ENCODE measurements at regions not wholly inside any gene's neighbourhood (a gene's known extent, or its start where the extent isn't known, plus 50 kb on each side); places are given as distances from the start of the nearest gene placed in this dataset.

- H3K4me2 ChIP-seq, result no peak overlapping the region
- H3K27me3 ChIP-seq (ENCODE audit: insufficient read depth), result no peaks in the 10 kb centered on the region
- H4K20me1 ChIP-seq (ENCODE audit: insufficient read depth), result no peaks in the 10 kb centered on the region
- no peaks in the 10 kb centered on the region for H3K36me3 ChIP-seq (replicated peaks in 1 of 2; ENCODE audit: control insufficient read depth in 1 of 2, insufficient read depth in 2 of 2, low read length in 1 of 2)
- H3F3A ChIP-seq (replicated peaks; ENCODE audit: insufficient read depth), result no peaks in the 10 kb centered on the region
- no peak overlapping the region for H3K4me3 ChIP-seq (ENCODE audit: low read depth in 2 of 2, low read length in 1 of 2)
- no peaks in the 10 kb centered on the region; a peak in 1 of 4 replicates for H3K4me1 ChIP-seq (ENCODE audit: control insufficient read depth in 1 of 2, insufficient read depth in 2 of 2, low read depth in 1 of 2, low read length in 1 of 2)
- TF ChIP-seq RXRA (IDR thresholded peaks at IDR 0.05; ENCODE audit: borderline replicate concordance, low read depth) (no peak), CTCF (IDR thresholded peaks at IDR 0.05) (no peak), NRF1 (IDR thresholded peaks at IDR 0.05; ENCODE audit: low read depth, low read length) (no peak), MAX (IDR thresholded peaks at IDR 0.05; ENCODE audit: low read depth) (no peak), EZH2phosphoT487 (IDR thresholded peaks at IDR 0.05; ENCODE audit: borderline replicate concordance, low read depth) (no peak), TAF1 (IDR thresholded peaks at IDR 0.05; ENCODE audit: borderline replicate concordance, low read depth, low read length) (no peak), YY1 (IDR thresholded peaks at IDR 0.05; ENCODE audit: low read depth) (no peak), RFX5 (IDR thresholded peaks at IDR 0.05; ENCODE audit: low read length) (no peak), CHD2 (IDR thresholded peaks at IDR 0.05; ENCODE audit: low read length, partially characterized antibody) (no peak), SMC3 (IDR thresholded peaks at IDR 0.05; ENCODE audit: low read depth, low read length) (no peak), SIN3A (IDR thresholded peaks at IDR 0.05; ENCODE audit: borderline replicate concordance, low read depth, low read length) (no peak), MXI1 (IDR thresholded peaks at IDR 0.05; ENCODE audit: low read depth, low read length) (no peak), PBX3 (IDR thresholded peaks at IDR 0.05) (no peak), TEAD4 (IDR thresholded peaks at IDR 0.05; ENCODE audit: borderline replicate concordance, insufficient read depth) (no peak), RAD21 (IDR thresholded peaks at IDR 0.05; ENCODE audit: low read length) (no peak), USF2 (IDR thresholded peaks at IDR 0.05; ENCODE audit: borderline replicate concordance, low read depth, low read length) (no peak), FOXJ3 (CRISPR knock-in tag; IDR thresholded peaks at IDR 0.05) (no peak)
- ChIA-PET CTCF (no interaction called here), POLR2A (no interaction called here)
- no peaks in the 10 kb centered on the region for H3K9me2 ChIP-seq
- H3K9ac ChIP-seq, result no peak overlapping the region
- DNase-seq, result no peak
- H3K27ac ChIP-seq (ENCODE audit: low read depth in 2 of 2, low read length in 1 of 2), result no peak overlapping the region
- H2AFZ ChIP-seq (ENCODE audit: low read depth), result no peak overlapping the region
- no peaks in the 10 kb centered on the region for H3K9me3 ChIP-seq
- H3K79me2 ChIP-seq (ENCODE audit: insufficient read depth), result no peaks in the 10 kb centered on the region
- 53% methylated on average over 3 of the region's 3 CpGs for WGBS (ENCODE audit: low lambda C conversion rate)
Observed at GRCh38 chr12:92261071-92261470, 115.4 kb upstream of the BTG1 start.
